ENCODE measurements at regions not wholly inside any gene's neighbourhood (a gene's known extent, or its start where the extent isn't known, plus 50 kb on each side); places are given as distances from the start of the nearest gene placed in this dataset.

DNA sequence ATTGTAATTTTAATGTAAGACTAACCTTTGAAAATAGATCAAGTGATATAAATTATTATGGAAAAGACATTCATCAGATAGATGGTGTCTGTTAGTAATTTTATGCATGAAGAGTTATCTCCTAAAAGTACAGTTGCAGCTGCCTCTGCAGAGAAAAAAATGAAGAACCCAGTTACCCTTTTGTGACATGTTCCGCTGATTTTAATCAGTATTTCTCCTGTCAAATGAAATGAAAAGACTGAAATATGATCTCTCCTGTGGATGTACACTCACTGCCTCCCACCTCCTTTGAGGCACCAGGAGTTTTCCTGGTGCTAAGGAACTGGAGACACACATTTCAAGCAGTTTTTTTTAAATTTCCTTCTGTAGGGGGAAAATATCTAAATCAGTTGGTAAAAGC lies 277.4 kb downstream of the KIF4B start:
- no peak for TF ChIP-seq ZFX (IDR thresholded peaks at IDR 0.05)
- TF ChIP-seq, protein P1, sequence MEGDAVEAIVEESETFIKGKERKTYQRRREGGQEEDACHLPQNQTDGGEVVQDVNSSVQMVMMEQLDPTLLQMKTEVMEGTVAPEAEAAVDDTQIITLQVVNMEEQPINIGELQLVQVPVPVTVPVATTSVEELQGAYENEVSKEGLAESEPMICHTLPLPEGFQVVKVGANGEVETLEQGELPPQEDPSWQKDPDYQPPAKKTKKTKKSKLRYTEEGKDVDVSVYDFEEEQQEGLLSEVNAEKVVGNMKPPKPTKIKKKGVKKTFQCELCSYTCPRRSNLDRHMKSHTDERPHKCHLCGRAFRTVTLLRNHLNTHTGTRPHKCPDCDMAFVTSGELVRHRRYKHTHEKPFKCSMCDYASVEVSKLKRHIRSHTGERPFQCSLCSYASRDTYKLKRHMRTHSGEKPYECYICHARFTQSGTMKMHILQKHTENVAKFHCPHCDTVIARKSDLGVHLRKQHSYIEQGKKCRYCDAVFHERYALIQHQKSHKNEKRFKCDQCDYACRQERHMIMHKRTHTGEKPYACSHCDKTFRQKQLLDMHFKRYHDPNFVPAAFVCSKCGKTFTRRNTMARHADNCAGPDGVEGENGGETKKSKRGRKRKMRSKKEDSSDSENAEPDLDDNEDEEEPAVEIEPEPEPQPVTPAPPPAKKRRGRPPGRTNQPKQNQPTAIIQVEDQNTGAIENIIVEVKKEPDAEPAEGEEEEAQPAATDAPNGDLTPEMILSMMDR (IDR thresholded peaks at IDR 0.05 in 2 of 3, conservative IDR thresholded peaks at IDR 0.05 in 1 of 3; ENCODE audit: borderline replicate concordance in 1 of 3, insufficient read depth in 1 of 3, low read depth in 2 of 3, low read length in 2 of 3), result no peak
- no peak for TF ChIP-seq SRF (IDR thresholded peaks at IDR 0.05; ENCODE audit: low read depth)
- TF ChIP-seq POLR2A (IDR thresholded peaks at IDR 0.05; ENCODE audit: borderline replicate concordance, extremely low read depth, insufficient read depth, insufficient read length), result no peak
- no peak for TF ChIP-seq EZH2 (IDR thresholded peaks at IDR 0.05)
- TF ChIP-seq FOSL1 (IDR thresholded peaks at IDR 0.05; ENCODE audit: low read depth), result no peak
